DOHH2 (cell line): ENCODE measurements at regions not wholly inside any gene's neighbourhood (a gene's known extent, or its start where the extent isn't known, plus 50 kb on each side); places are given as distances from the start of the nearest gene placed in this dataset.

Experiments
- H3F3A ChIP-seq: fragments of 200-600 bp; sonication (generic), shearing (Covaris generic); 2 replicates; pipeline ENCODE4 v1.6.0; 2016; ENCODE audit warnings: antibody characterized with exemption, mild to moderate bottlenecking; ENCODE audit not compliant: control insufficient read depth, insufficient read depth
- H3K27ac ChIP-seq: fragments of 200-600 bp; sonication (generic); 2 replicates; pipeline ENCODE4 v1.5.1; 2014; ENCODE audit warnings: low read depth, mild to moderate bottlenecking, low read length, moderate library complexity
- H3K27me3 ChIP-seq: fragments of 200-600 bp; sonication (generic); 2 replicates; pipeline ENCODE4 v1.6.1; 2014; ENCODE audit warnings: mild to moderate bottlenecking, low read length, mixed read lengths; ENCODE audit not compliant: control insufficient read depth
- H3K36me3 ChIP-seq: fragments of 200-600 bp; sonication (generic); 2 replicates; pipeline ENCODE4 v1.6.1; 2014; ENCODE audit warnings: mild to moderate bottlenecking, low read length, moderate library complexity, mixed read lengths; ENCODE audit not compliant: control insufficient read depth
- H3K4me1 ChIP-seq: fragments of 200-600 bp; sonication (generic); 2 replicates; pipeline ENCODE4 v1.6.1; 2014; ENCODE audit warnings: mild to moderate bottlenecking, low read length, mixed read lengths; ENCODE audit not compliant: control insufficient read depth
- H3K4me2 ChIP-seq: fragments of 200-600 bp; sonication (generic); 2 replicates; pipeline ENCODE4 v1.6.0; 2014; ENCODE audit warnings: mild to moderate bottlenecking, low read length, moderate library complexity
- H3K4me3 ChIP-seq: fragments of 200-600 bp; sonication (generic); 2 replicates; pipeline ENCODE4 v1.5.1; 2014; ENCODE audit warnings: mild to moderate bottlenecking, low read length, mixed read lengths
- H3K79me2 ChIP-seq: fragments of 200-600 bp; sonication (generic); 2 replicates; pipeline ENCODE4 v1.6.1; 2014; ENCODE audit warnings: mild to moderate bottlenecking, low read length, mixed read lengths; ENCODE audit not compliant: control insufficient read depth
- H3K9me2 ChIP-seq: fragments of 200-600 bp; sonication (generic); replicated peaks from 2 replicates; pipeline ENCODE4 v1.6.1; 2014; ENCODE audit warnings: mild to moderate bottlenecking, low read length, mixed read lengths; ENCODE audit not compliant: control insufficient read depth
- H3K9me3 ChIP-seq: fragments of 200-600 bp; sonication (generic); 2 replicates; pipeline ENCODE4 v1.6.1; 2014; ENCODE audit warnings: antibody characterized with exemption, low read length, mixed read lengths; ENCODE audit not compliant: control insufficient read depth, insufficient read depth
- H4K20me1 ChIP-seq: fragments of 200-600 bp; sonication (generic); 2 replicates; pipeline ENCODE4 v1.6.0; 2014; ENCODE audit warnings: low read depth, mild to moderate bottlenecking, antibody characterized with exemption, low read length, moderate library complexity; ENCODE audit not compliant: control insufficient read depth, insufficient read depth
- CTCF ChIP-seq: fragments of 200-600 bp; sonication (generic); IDR thresholded peaks from one replicate; pipeline ENCODE4 v1.5.1; 2014; ENCODE audit warnings: antibody characterized with exemption, mild to moderate bottlenecking, low read depth, low read length; ENCODE audit not compliant: poor library complexity, severe bottlenecking
- EZH2phosphoT487 ChIP-seq: fragments of 200-600 bp; sonication (generic); IDR thresholded peaks from 2 replicates; pipeline ENCODE4 v1.6.1; 2017; ENCODE audit warnings: borderline replicate concordance, mild to moderate bottlenecking, antibody characterized with exemption, low read length, moderate library complexity, mixed read lengths

- no peak overlapping the region for H3K27ac ChIP-seq
Observed at GRCh38 chr3:22474706-22475445, 723.9 kb upstream of the ZNF385D start.

GRCh38 chr3:22475665-22476240 lies 724.7 kb upstream of the ZNF385D start:
- no peak overlapping the region for H3K27ac ChIP-seq
- no peak overlapping the region for H3K4me3 ChIP-seq
- TF ChIP-seq EZH2phosphoT487: no peak
- no peak for TF ChIP-seq CTCF

More at GRCh38 chr3:22474706-22475445, 723.9 kb upstream of the ZNF385D start:
- H3K79me2 ChIP-seq: no peaks in the 10 kb centered on the region
- H3K9me3 ChIP-seq: no peaks in the 10 kb centered on the region
- H3K4me1 ChIP-seq: no peaks in the 10 kb centered on the region
- no peaks in the 10 kb centered on the region for H3K27me3 ChIP-seq
- H3K9me2 ChIP-seq: no peaks in the 10 kb centered on the region
- H3K36me3 ChIP-seq: no peaks in the 10 kb centered on the region
- H3K4me2 ChIP-seq: no peak overlapping the region
- no peaks in the 10 kb centered on the region for H3F3A ChIP-seq
- H3K4me3 ChIP-seq: no peak overlapping the region
- no peaks in the 10 kb centered on the region for H4K20me1 ChIP-seq
- TF ChIP-seq EZH2phosphoT487: no peak
- TF ChIP-seq CTCF: no peak

GRCh38 chr3:22476976-22477375 lies 726.0 kb upstream of the ZNF385D start:
- no peaks in the 10 kb centered on the region for H3K36me3 ChIP-seq
- no peaks in the 10 kb centered on the region for H3K9me3 ChIP-seq

More at GRCh38 chr3:22475665-22476240, 724.7 kb upstream of the ZNF385D start:
- no peaks in the 10 kb centered on the region for H3K79me2 ChIP-seq
- H3K4me1 ChIP-seq: no peaks in the 10 kb centered on the region
- H4K20me1 ChIP-seq: no peaks in the 10 kb centered on the region
- no peaks in the 10 kb centered on the region for H3K9me3 ChIP-seq
- no peaks in the 10 kb centered on the region for H3K36me3 ChIP-seq
- H3F3A ChIP-seq: no peaks in the 10 kb centered on the region
- no peak overlapping the region for H3K4me2 ChIP-seq
- H3K9me2 ChIP-seq: no peaks in the 10 kb centered on the region
- no peaks in the 10 kb centered on the region for H3K27me3 ChIP-seq

More at GRCh38 chr3:22476976-22477375, 726.0 kb upstream of the ZNF385D start:
- H3K9me2 ChIP-seq: no peaks in the 10 kb centered on the region
- no peak for TF ChIP-seq CTCF
- H3K27ac ChIP-seq: no peak overlapping the region
- H3K4me1 ChIP-seq: no peaks in the 10 kb centered on the region
- no peaks in the 10 kb centered on the region for H3K79me2 ChIP-seq
- H3F3A ChIP-seq: no peaks in the 10 kb centered on the region
- no peaks in the 10 kb centered on the region for H3K27me3 ChIP-seq
- H4K20me1 ChIP-seq: no peaks in the 10 kb centered on the region
- no peak overlapping the region for H3K4me2 ChIP-seq
- no peak overlapping the region for H3K4me3 ChIP-seq
